ENCODE measurements at regions not wholly inside any gene's neighbourhood (a gene's known extent, or its start where the extent isn't known, plus 50 kb on each side); places are given as distances from the start of the nearest gene placed in this dataset.

DNA sequence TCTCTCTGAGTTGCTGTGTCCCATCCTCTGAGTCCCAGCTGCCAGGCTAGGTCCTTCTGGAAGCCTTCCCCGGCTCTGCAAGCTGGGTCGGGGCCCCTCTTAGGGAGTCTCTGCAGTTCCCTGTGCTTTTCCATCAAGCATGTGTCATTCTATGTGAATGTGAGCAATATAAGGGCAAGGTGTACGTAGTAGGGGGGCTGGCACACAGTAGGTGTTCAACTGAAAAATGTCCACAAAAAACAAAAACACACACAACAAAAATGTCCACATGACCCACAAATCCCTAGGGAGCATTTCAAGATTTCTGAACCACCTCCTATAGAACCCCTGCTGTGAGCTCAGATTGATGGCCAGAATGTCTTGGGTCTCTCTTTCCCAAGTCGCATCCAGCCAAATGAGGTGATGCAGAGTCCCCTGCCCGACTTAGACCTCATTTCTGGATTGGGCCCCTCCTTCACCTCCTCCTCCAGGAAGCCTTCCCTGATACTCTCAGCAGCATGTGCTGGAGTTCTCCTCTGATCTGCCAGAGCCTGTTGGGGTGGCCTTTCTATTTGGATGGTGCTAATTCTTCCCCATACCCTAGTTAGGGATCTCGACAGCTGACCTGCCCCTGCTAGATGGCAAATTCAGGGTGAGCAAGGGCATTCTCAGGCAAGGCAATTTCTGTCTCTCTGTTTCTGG is 196.1 kb upstream of the LHX5 start:
- TF ChIP-seq, protein P1, sequence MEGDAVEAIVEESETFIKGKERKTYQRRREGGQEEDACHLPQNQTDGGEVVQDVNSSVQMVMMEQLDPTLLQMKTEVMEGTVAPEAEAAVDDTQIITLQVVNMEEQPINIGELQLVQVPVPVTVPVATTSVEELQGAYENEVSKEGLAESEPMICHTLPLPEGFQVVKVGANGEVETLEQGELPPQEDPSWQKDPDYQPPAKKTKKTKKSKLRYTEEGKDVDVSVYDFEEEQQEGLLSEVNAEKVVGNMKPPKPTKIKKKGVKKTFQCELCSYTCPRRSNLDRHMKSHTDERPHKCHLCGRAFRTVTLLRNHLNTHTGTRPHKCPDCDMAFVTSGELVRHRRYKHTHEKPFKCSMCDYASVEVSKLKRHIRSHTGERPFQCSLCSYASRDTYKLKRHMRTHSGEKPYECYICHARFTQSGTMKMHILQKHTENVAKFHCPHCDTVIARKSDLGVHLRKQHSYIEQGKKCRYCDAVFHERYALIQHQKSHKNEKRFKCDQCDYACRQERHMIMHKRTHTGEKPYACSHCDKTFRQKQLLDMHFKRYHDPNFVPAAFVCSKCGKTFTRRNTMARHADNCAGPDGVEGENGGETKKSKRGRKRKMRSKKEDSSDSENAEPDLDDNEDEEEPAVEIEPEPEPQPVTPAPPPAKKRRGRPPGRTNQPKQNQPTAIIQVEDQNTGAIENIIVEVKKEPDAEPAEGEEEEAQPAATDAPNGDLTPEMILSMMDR (IDR thresholded peaks at IDR 0.05) = no peak
- TF ChIP-seq POLR2A (IDR thresholded peaks at IDR 0.05) = no peak
